ENCODE measurements at regions not wholly inside any gene's neighbourhood (a gene's known extent, or its start where the extent isn't known, plus 50 kb on each side); places are given as distances from the start of the nearest gene placed in this dataset.
"Not testable (repeated sequence)": the region's sequence is repeated elsewhere in the genome, so short reads cannot be mapped to it uniquely, and the experiment has no call there.

- DNase-seq (ENCODE audit: low spot score) = not testable (repeated sequence)
These were observed 97.5 kb downstream of the ZNF664 start for GRCh38 chr12:124070394-124071074.

GRCh38 chr12:124071075-124071443 lies 98.0 kb downstream of the ZNF664 start:
- no peak for DNase-seq (ENCODE audit: low spot score)

GRCh38 chr12:124073356-124074035 lies 100.5 kb downstream of the ZNF664 start:
- no peak for DNase-seq (ENCODE audit: low spot score)

GRCh38 chr12:124075841-124076240 lies 102.8 kb downstream of the ZNF664 start:
- no peak for DNase-seq (ENCODE audit: low spot score)

GRCh38 chr12:124077701-124078100 lies 104.7 kb downstream of the ZNF664 start:
- no peak for DNase-seq (ENCODE audit: low spot score)

DNA sequence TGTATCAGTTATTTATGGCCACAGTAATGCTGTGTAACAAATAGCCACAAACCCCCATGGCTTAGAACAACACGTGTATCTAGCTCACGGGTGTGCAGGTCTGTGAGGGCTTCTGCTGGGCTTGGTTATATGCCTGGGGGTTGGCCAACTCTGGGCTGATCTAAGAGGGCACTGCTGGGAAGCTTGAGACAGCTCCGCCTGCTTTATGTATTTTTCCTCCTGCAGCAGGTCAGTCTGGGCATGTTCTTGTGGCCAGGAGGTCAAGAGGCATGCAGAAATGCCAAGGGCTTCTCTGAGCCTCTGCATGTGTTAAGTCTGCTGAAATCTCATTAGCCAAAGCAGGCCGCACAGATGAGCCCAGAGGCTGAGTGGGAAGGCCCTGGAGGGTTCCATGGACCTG lies 105.8 kb downstream of the ZNF664 start:
- no peak for DNase-seq (ENCODE audit: low spot score)

- DNase-seq (ENCODE audit: low spot score) = no peak
These were observed 107.6 kb downstream of the ZNF664 start for GRCh38 chr12:124080649-124081048.

DNA sequence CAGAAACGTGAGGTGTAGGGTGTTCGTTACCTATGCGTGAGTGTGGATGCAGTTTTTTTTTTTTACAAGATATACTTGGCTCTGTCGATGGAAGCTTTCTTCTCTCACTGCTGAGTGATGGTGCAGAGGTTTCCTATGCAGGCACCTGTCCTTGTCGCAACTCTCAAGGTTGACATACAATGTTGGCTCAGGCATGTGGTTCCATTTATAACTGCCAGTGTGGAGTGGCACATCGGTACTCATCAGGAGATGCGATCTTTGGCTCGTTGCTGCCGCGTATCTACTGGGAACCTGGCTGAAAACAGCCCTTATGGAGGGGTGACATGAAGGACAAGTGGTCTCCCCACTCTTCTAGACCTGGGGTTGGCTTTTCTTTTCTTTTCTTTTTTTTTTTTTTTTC lies 109.0 kb downstream of the ZNF664 start:
- no peak for DNase-seq (ENCODE audit: low spot score)

DNA sequence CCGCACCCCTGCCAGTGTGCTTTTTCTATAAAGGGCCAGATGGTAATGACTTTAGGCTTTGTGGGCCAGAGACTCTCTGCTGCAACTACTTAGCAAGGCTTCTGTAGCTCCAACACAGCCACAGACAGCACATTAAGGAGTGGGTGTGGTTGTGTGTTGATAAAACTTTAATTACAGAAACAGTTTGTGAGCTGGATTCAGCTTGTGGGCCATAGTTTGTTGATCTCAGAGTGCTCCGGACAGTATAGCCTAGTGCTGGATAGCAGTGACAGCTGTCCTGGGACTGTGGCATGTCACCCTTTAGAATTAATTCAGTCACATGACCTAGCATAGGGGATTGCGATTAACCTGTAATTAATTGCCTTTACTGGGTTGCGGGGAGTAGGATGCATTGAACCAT lies 109.7 kb downstream of the ZNF664 start:
- DNase-seq (ENCODE audit: low spot score) = no peak

DNA sequence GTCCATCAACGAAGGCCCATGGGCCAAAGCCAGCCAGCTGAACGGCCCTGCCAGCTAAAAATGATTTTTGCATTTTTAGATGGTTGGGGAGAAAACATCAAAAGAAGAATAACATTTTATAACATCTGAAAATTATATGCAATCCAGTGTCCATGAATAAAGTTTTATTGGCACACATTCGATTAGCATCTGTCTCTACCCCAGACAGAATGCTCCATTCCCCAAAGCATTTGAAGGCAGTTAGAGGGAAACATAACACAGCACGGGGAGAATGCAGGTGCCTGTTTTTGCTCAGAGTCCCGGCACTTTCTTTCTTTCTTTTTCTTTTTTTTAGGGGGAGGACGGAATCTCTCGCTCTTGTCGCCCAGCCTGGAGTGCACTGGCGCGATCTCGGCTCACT lies 110.7 kb downstream of the ZNF664 start:
- no peak for DNase-seq (ENCODE audit: low spot score)

DNA sequence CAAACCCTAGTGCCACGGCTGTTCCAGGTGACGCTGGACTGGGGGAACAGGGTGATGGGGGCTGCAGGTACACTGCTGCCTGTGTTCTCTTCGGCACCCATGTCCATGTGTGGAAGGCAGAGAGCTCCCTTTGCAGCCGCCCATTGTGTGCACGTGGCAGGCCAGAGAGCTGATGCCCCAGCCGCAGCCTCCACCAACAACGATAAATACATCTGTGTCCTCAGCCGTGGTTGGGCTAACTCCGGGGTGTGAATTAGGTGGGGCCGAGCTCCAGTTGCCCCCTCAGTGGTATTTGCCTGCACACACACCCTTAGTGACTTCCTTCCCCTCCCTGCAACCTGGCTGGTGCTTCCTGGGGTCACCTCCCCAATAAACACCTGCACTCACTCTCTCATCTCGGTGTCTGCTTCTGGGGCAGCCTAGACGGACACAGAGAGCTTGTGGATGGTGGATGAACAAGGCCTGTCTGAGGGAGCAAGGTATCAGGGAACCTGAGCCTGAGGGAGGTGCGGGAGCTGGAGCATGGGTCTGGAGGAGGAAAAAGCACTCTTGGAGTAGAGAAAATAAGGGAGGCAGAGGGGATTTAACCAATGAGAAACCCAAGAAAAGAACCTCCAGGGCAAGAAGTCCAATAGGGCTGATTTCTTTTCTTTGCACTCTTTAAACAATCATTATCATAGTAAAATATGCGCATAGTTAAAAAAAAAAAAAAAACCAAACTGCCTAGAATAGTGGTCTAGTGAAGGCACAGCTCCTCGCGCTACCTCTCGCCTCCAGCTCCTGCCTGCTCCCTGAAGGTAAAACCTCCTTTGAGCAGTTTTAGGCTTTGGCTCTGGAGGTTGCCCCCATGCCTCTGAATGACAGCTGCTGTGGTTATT lies 112.6 kb downstream of the ZNF664 start:
- no peak for DNase-seq (ENCODE audit: low spot score)

DNA sequence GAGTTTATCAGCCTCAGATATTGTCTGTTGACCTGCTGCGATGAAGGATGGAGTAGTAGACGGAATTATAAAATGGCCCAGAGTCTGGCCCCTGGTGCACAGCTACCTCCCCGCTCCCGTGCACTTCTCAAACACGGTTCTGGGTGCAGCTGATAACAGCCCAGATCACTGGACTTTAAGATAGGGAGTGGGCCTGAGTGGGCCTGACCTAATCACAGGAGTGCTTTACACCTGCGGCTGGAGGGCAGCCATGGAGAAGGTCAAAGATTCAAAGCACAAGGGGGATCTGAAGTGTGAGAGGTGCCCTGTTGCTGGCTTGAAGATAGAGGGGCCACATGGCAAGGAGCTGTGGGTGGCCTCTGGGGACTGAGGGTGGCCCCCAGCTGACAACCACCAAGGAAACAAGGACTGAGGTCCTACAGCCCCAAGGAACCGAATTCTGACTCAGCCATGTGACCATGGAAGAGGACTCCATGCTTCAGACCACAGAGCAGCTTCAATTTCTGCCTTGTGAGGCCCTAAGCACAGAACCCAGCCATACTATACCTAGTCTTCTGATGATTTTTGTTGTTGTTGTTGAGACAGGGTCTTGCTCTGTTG lies 113.4 kb downstream of the ZNF664 start:
- no peak for DNase-seq (ENCODE audit: low spot score)

DNA sequence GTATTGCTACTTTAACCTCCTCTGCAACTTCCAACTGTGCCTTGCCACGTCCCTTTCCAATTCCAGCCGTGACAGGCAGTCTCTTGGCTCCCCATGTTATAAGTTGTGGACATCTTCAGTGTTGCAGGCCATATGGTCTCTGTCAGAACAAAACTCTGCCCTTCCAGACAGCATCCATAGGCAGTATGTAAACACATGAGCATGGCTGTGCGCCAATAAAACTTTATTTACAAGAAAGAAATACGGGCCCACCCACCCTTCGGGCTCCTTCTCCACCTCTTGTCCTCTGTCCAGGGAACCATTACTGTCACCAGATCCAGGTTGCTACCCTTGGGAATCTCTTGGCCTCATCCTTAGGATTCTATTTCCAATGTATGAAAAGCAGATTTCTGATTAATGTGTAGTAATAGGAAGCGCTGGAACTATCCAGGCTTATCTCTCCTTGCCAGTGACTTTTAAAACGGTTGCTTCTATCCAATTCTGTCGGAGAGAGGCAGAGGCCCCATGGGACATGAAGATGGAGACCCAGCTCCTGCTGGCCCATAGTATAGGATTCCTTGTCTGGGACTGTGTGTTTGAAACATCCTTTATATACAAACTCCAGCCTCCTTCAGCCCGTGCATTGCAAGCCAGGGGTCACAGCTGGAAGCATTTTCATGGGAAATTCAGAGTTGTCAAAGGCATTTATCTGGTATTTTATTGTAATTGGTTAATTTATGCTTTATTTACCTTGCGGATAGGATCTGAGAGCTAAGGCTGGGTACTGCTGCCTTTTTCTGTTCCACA lies 114.4 kb downstream of the ZNF664 start:
- DNase-seq (ENCODE audit: low spot score) = no peak

DNA sequence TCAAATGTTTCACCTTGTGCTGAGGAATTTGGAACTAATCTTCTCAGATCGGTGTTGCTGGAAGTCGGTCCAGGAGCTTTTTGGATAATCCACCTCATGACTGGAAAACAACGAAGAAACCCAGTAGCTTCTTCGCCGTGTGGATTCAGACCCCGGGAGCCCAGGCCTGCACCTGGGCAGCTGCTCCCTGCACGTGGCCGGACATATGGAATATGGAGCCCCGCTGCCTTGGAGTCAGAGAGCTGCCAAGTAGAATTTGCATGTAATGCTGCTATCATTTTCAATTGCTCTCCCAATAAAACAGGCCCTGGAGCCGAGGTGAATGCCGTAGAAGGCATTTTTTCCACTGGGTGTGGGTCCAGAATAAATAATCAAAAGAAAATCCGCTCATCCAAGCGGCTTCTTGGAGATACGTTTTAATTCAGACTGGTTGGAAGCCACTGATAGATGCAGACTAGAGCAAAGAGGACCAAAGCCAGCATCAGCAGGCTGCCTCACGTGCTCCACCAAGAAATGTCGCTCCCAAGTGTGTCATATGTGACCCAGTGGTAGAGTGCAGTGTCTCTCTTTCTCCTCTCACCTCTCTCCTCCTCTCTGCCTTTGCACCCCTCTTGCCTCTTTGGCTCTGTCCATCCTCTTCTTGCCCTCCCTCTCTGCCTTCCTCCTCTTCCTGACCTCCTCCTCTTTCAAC lies 115.3 kb downstream of the ZNF664 start:
- no peak for DNase-seq (ENCODE audit: low spot score)

DNA sequence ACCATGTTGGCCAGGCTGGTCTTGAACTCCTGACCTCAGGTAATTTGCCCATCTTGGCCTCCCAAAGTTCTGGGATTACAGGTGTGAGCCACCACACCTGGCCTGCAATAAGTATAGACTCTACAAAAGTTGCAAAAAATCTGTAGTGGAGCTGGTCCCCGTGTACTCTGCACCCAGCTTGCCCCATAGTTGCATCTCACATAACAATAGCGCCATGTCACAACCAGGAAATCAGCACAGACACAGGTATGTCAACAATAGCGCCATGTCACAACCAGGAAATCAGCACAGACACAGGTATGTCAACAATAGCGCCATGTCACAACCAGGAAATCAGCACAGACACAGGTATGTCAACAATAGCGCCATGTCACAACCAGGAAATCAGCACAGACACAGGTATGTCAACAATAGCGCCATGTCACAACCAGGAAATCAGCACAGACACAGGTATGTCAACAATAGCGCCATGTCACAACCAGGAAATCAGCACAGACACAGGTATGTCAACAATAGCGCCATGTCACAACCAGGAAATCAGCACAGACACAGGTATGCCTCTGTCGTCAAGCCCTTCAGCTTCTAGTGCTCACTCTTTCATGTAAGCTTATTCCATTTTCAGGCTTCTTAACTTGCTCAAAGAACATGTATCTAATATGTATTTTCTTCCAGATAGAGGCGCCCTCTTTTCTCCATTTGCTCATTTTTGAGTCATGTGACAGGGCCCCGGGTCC lies 116.3 kb downstream of the ZNF664 start:
- not testable (repeated sequence) for DNase-seq (ENCODE audit: low spot score)

DNA sequence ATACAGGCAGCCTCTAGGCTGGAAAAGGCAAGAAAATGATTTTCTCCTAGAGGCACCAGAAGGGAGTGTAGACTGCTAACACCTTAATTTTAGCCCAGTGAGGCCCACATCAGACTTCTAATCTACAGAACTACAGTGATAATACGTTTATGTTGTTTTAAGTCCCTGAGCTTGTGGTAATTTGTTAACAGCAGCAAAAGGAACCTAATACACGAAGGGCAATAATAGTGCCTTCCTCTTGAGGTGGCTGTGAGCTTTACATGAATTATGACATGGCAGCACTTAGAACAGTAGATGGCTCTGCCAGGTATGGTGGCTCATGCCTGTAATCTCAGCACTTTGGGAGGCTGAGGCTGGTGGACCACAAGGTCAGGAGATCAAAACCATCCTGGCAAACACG lies 118.8 kb downstream of the ZNF664 start:
- no peak for DNase-seq (ENCODE audit: low spot score)

- DNase-seq (ENCODE audit: low spot score) = not testable (repeated sequence)
These were observed 119.5 kb downstream of the ZNF664 start for GRCh38 chr12:124092532-124092931.

- DNase-seq (ENCODE audit: low spot score) = no peak
These were observed 120.3 kb downstream of the ZNF664 start for GRCh38 chr12:124093297-124093696.

GRCh38 chr12:124094188-124094587 lies 121.2 kb downstream of the ZNF664 start:
- DNase-seq (ENCODE audit: low spot score) = no peak

GRCh38 chr12:124094733-124095132 lies 121.7 kb downstream of the ZNF664 start:
- no peak for DNase-seq (ENCODE audit: low spot score)
